ENCODE measurements at regions not wholly inside any gene's neighbourhood (a gene's known extent, or its start where the extent isn't known, plus 50 kb on each side); places are given as distances from the start of the nearest gene placed in this dataset.

- TF ChIP-seq POLR2AphosphoS5 (IDR thresholded peaks at IDR 0.05; ENCODE audit: low read depth, low read length) (no peak), SIN3A (IDR thresholded peaks at IDR 0.05; ENCODE audit: borderline replicate concordance, insufficient read depth, low read length) (no peak), TAF1 (IDR thresholded peaks at IDR 0.05; ENCODE audit: borderline replicate concordance, insufficient read depth, low read length) (no peak), FOXP2 (optimal IDR thresholded peaks at IDR 0.05; ENCODE audit: borderline replicate concordance, extremely low read depth, extremely low read length, insufficient read depth) (no peak)
- TF ChIP-seq, protein P1, sequence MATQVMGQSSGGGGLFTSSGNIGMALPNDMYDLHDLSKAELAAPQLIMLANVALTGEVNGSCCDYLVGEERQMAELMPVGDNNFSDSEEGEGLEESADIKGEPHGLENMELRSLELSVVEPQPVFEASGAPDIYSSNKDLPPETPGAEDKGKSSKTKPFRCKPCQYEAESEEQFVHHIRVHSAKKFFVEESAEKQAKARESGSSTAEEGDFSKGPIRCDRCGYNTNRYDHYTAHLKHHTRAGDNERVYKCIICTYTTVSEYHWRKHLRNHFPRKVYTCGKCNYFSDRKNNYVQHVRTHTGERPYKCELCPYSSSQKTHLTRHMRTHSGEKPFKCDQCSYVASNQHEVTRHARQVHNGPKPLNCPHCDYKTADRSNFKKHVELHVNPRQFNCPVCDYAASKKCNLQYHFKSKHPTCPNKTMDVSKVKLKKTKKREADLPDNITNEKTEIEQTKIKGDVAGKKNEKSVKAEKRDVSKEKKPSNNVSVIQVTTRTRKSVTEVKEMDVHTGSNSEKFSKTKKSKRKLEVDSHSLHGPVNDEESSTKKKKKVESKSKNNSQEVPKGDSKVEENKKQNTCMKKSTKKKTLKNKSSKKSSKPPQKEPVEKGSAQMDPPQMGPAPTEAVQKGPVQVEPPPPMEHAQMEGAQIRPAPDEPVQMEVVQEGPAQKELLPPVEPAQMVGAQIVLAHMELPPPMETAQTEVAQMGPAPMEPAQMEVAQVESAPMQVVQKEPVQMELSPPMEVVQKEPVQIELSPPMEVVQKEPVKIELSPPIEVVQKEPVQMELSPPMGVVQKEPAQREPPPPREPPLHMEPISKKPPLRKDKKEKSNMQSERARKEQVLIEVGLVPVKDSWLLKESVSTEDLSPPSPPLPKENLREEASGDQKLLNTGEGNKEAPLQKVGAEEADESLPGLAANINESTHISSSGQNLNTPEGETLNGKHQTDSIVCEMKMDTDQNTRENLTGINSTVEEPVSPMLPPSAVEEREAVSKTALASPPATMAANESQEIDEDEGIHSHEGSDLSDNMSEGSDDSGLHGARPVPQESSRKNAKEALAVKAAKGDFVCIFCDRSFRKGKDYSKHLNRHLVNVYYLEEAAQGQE (IDR thresholded peaks at IDR 0.05; ENCODE audit: insufficient read depth in 1 of 2, low read depth in 2 of 2, low read length in 2 of 2): no peak
Measured at GRCh38 chr15:70503073-70503745, 260.1 kb downstream of the UACA start.

DNA sequence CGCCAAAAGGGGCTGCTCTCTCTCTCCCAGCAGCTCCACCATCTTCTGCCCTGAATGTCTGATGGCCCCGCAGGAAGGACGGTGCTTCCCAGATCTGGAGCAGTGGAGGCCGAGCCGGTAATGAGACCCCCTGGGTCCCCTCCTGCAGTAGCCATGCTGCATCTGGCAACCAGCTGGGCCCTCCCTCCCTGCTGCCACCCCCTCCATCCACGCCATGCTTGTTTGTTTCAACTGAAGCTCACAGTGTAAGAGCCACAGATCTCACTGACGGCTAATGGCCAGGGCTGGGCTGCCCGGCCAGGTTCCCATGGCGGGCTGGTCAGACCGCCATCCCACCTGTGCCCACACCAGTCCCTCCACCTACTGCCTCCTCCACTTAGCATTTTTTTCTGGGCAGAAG, 260.8 kb downstream of the UACA start:
- no peak for TF ChIP-seq FOXP2 (optimal IDR thresholded peaks at IDR 0.05; ENCODE audit: borderline replicate concordance, extremely low read depth, extremely low read length, insufficient read depth)
- TF ChIP-seq SIN3A (IDR thresholded peaks at IDR 0.05; ENCODE audit: borderline replicate concordance, insufficient read depth, low read length): no peak
- TF ChIP-seq, protein P1 (IDR thresholded peaks at IDR 0.05; ENCODE audit: insufficient read depth in 1 of 2, low read depth in 2 of 2, low read length in 2 of 2): no peak
- TF ChIP-seq POLR2AphosphoS5 (IDR thresholded peaks at IDR 0.05; ENCODE audit: low read depth, low read length): no peak
- no peak for TF ChIP-seq TAF1 (IDR thresholded peaks at IDR 0.05; ENCODE audit: borderline replicate concordance, insufficient read depth, low read length)

GRCh38 chr15:70501849-70502248, 261.5 kb downstream of the UACA start:
- no peak for TF ChIP-seq SIN3A (IDR thresholded peaks at IDR 0.05; ENCODE audit: borderline replicate concordance, insufficient read depth, low read length)
- no peak for TF ChIP-seq TAF1 (IDR thresholded peaks at IDR 0.05; ENCODE audit: borderline replicate concordance, insufficient read depth, low read length)
- TF ChIP-seq FOXP2 (optimal IDR thresholded peaks at IDR 0.05; ENCODE audit: borderline replicate concordance, extremely low read depth, extremely low read length, insufficient read depth): no peak
- TF ChIP-seq, protein P1 (IDR thresholded peaks at IDR 0.05; ENCODE audit: insufficient read depth in 1 of 2, low read depth in 2 of 2, low read length in 2 of 2): no peak
- TF ChIP-seq POLR2AphosphoS5 (IDR thresholded peaks at IDR 0.05; ENCODE audit: low read depth, low read length): no peak

- TF ChIP-seq POLR2AphosphoS5 (IDR thresholded peaks at IDR 0.05; ENCODE audit: low read depth, low read length) (no peak), FOXP2 (optimal IDR thresholded peaks at IDR 0.05; ENCODE audit: borderline replicate concordance, extremely low read depth, extremely low read length, insufficient read depth) (no peak), SIN3A (IDR thresholded peaks at IDR 0.05; ENCODE audit: borderline replicate concordance, insufficient read depth, low read length) (no peak), TAF1 (IDR thresholded peaks at IDR 0.05; ENCODE audit: borderline replicate concordance, insufficient read depth, low read length) (no peak)
- TF ChIP-seq, protein P1 (IDR thresholded peaks at IDR 0.05; ENCODE audit: insufficient read depth in 1 of 2, low read depth in 2 of 2, low read length in 2 of 2): no peak
Measured at GRCh38 chr15:70501121-70501727, 262.1 kb downstream of the UACA start.
